PC-3 (cell line): ENCODE measurements at regions not wholly inside any gene's neighbourhood (a gene's known extent, or its start where the extent isn't known, plus 50 kb on each side); places are given as distances from the start of the nearest gene placed in this dataset.
A peak's percentile ranks its signal among the peaks of the same experiment; 100 is the strongest.

Experiments
- ATAC-seq: fragments of 200-7000 bp; cut with Tn5 transposase; 2 replicates; pipeline ENCODE4 v1.9.1; 2020; ENCODE audit warnings: mild to moderate bottlenecking, moderate library complexity
- BruUV-seq: library from RNA; stranded (reverse); fragments of 400-500 nt; replicated peaks from 2 replicates; lab custom pipeline; 2021; lab: Mats Ljungman, UMichigan
- CTCF ChIA-PET: fragments of 300-600 bp; sonication (Branson Sonifier 250); formaldehyde crosslinking; loops from one replicate; lab custom pipeline; 2022; ENCODE audit warnings: antibody characterized with exemption; lab: Charles Lee
- POLR2A ChIA-PET: fragments of 300-600 bp; sonication (Branson Sonifier 250); formaldehyde crosslinking; loops from one replicate; lab custom pipeline; 2022; ENCODE audit warnings: antibody characterized with exemption; ENCODE audit not compliant: unreplicated experiment; lab: Charles Lee
- DNase-seq: peaks from one replicate; pipeline ENCODE4 v3.0.0-alpha.2; 2015
- H2AFZ ChIP-seq: fragments of 300-600 bp; sonication (generic); 2 replicates; pipeline ENCODE4 v1.6.0; 2016; ENCODE audit warnings: antibody characterized with exemption, low read length
- H3F3A ChIP-seq: fragments of 300-600 bp; sonication (generic); one replicate; pipeline ENCODE4 v1.6.0; 2017; ENCODE audit warnings: antibody characterized with exemption, low read length, control low read depth, mild to moderate bottlenecking; ENCODE audit not compliant: unreplicated experiment
- H3K27ac ChIP-seq: fragments of 300-600 bp; sonication (generic); 2 replicates; pipeline ENCODE4 v1.5.1; 2016; ENCODE audit warnings: mild to moderate bottlenecking, low read length
- H3K27me3 ChIP-seq: fragments of 300-600 bp; sonication (generic); 2 replicates; pipeline ENCODE4 v1.6.1; 2016; ENCODE audit warnings: low read length, mixed read lengths
- H3K36me3 ChIP-seq: fragments of 300-600 bp; sonication (generic); 2 replicates; pipeline ENCODE4 v1.6.1; 2016; ENCODE audit warnings: low read depth, mixed run types, low read length, mixed read lengths
- H3K4me1 ChIP-seq: fragments of 300-600 bp; sonication (generic); 2 replicates; pipeline ENCODE4 v1.5.1; 2016; ENCODE audit warnings: low read length; ENCODE audit not compliant: insufficient read depth
- H3K4me2 ChIP-seq: fragments of 300-600 bp; sonication (generic); 2 replicates; pipeline ENCODE4 v1.6.0; 2016; ENCODE audit warnings: low read length
- H3K4me3 ChIP-seq: fragments of 300-600 bp; sonication (generic); 2 replicates; pipeline ENCODE4 v1.5.1; 2016; ENCODE audit warnings: mild to moderate bottlenecking, low read length, mixed read lengths
- H3K79me2 ChIP-seq: fragments of 300-600 bp; sonication (generic); 2 replicates; pipeline ENCODE4 v1.6.1; 2017; ENCODE audit warnings: low read length, mixed read lengths
- H3K9ac ChIP-seq: fragments of 300-600 bp; sonication (generic); 2 replicates; pipeline ENCODE4 v1.6.0; 2016; ENCODE audit warnings: mild to moderate bottlenecking, low read length
- H3K9me2 ChIP-seq: fragments of 300-600 bp; sonication (generic); replicated peaks from 2 replicates; pipeline ENCODE4 v1.6.1; 2016; ENCODE audit warnings: mixed run types, low read length, mixed read lengths
- H3K9me3 ChIP-seq: fragments of 300-600 bp; sonication (generic); 2 replicates; pipeline ENCODE4 v1.6.1; 2016; ENCODE audit warnings: low read length, mixed read lengths
- H4K20me1 ChIP-seq: fragments of 300-600 bp; sonication (generic); 2 replicates; pipeline ENCODE4 v1.6.1; 2016; ENCODE audit warnings: low read length, mixed read lengths
- EZH2 ChIP-seq: fragments of 300-600 bp; sonication (generic); IDR thresholded peaks from one replicate; pipeline ENCODE4 v1.6.1; 2017; ENCODE audit warnings: antibody characterized with exemption, mild to moderate bottlenecking, low read length; ENCODE audit not compliant: unreplicated experiment
- EZH2phosphoT487 ChIP-seq: fragments of 300-600 bp; sonication (generic); IDR thresholded peaks from 2 replicates; pipeline ENCODE4 v1.6.1; 2018; ENCODE audit warnings: mild to moderate bottlenecking, antibody characterized with exemption, low read length, borderline replicate concordance
- intact Hi-C: fragments of 100-400 bp; cut with micrococcal nuclease; formaldehyde crosslinking; loops from 2 replicates; pipeline ENCODE4 v1.9.0; 2023
- TF ChIP-seq, protein P1 (sequence below): fragments of 300-600 bp; sonication (generic); conservative IDR thresholded peaks from 2 replicates; pipeline ENCODE4 v1.5.1; 2017; ENCODE audit warnings: antibody characterized with exemption, low read depth, mild to moderate bottlenecking, low read length

GRCh38 chr7:49127359-49127913 lies 203.1 kb downstream of the CDC14C start:
- DNase-seq: peak; percentile 34
- H3K36me3 ChIP-seq: no peaks in the 10 kb centered on the region
- no peaks in the 10 kb centered on the region for H3K9me2 ChIP-seq
- ATAC-seq: peak; percentile 35
- no TSS peak for BruUV-seq
- ChIA-PET POLR2A (no interaction called here), CTCF (interaction anchor here (0.6 kb wide), 1 partner anchor 27 kb away, joined by 7 read pairs; no protein-coding TSS in a partner anchor)
- peak overlapping the region; percentile 3; the same call in 1 of the 2 replicates for H3K4me2 ChIP-seq
- no peaks in the 10 kb centered on the region for H3K79me2 ChIP-seq
- peak overlapping the region; percentile 39 for H3K27ac ChIP-seq
- no peak for TF ChIP-seq EZH2phosphoT487
- TF ChIP-seq, protein P1, sequence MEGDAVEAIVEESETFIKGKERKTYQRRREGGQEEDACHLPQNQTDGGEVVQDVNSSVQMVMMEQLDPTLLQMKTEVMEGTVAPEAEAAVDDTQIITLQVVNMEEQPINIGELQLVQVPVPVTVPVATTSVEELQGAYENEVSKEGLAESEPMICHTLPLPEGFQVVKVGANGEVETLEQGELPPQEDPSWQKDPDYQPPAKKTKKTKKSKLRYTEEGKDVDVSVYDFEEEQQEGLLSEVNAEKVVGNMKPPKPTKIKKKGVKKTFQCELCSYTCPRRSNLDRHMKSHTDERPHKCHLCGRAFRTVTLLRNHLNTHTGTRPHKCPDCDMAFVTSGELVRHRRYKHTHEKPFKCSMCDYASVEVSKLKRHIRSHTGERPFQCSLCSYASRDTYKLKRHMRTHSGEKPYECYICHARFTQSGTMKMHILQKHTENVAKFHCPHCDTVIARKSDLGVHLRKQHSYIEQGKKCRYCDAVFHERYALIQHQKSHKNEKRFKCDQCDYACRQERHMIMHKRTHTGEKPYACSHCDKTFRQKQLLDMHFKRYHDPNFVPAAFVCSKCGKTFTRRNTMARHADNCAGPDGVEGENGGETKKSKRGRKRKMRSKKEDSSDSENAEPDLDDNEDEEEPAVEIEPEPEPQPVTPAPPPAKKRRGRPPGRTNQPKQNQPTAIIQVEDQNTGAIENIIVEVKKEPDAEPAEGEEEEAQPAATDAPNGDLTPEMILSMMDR: no peak
- no peaks in the 10 kb centered on the region for H3K27me3 ChIP-seq
- no peaks in the 10 kb centered on the region for H4K20me1 ChIP-seq
- no peak overlapping the region for H3K9ac ChIP-seq
- no peak overlapping the region for H2AFZ ChIP-seq
- no peaks in the 10 kb centered on the region for H3K4me1 ChIP-seq
- H3K4me3 ChIP-seq: no peak overlapping the region
- no peaks in the 10 kb centered on the region for H3F3A ChIP-seq
- H3K9me3 ChIP-seq: no peaks in the 10 kb centered on the region
- intact Hi-C loops: no loop called here

- ChIA-PET CTCF (no interaction called here), POLR2A (no interaction called here)
- Histone ChIP-seq H3K4me3 (no peak overlapping the region), H3K36me3 (no peaks in the 10 kb centered on the region), H2AFZ (no peak overlapping the region), H3K4me2 (no peak overlapping the region), H4K20me1 (no peaks in the 10 kb centered on the region), H3K9ac (no peak overlapping the region), H3K9me2 (no peaks in the 10 kb centered on the region), H3K27ac (no peak overlapping the region), H3F3A (no peaks in the 10 kb centered on the region), H3K9me3 (no peaks in the 10 kb centered on the region), H3K4me1 (no peaks in the 10 kb centered on the region), H3K27me3 (peaks cover 10% of the 10 kb centered on the region; the same call in 1 of the 2 replicates), H3K79me2 (no peaks in the 10 kb centered on the region)
- DNase-seq (no peak), ATAC-seq (no peak)
- no TSS peak for BruUV-seq
- intact Hi-C loops: no loop called here
- no peak for TF ChIP-seq EZH2phosphoT487
- TF ChIP-seq, protein P1: no peak
- no peak for TF ChIP-seq EZH2
Observed at GRCh38 chr7:49137978-49138377, 213.6 kb downstream of the CDC14C start.

DNA sequence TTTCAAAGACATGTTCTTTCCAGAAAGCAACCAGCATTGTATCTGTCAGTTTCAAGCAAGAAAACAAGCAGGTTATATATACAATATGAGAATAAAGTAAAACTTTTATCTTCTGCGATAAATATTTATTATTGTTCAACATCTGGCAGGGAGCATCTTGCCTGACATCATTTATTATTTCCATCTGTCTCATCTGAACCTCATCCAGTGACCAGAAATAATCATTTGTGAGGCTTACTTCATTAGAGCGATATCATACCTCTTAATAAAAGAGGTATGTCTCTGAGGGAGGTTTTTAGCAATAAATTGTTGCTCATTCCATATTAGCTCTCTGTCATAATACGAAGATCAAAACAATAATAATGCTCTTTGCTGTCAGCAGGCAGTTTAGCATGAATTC lies 226.1 kb downstream of the CDC14C start:
- DNase-seq (no peak), ATAC-seq (no peak)
- BruUV-seq: no TSS peak
- Histone ChIP-seq H3F3A (no peaks in the 10 kb centered on the region), H3K4me1 (no peaks in the 10 kb centered on the region), H3K36me3 (no peaks in the 10 kb centered on the region), H3K9me3 (no peaks in the 10 kb centered on the region), H4K20me1 (no peaks in the 10 kb centered on the region), H3K9ac (no peak overlapping the region), H3K4me2 (no peak overlapping the region), H3K9me2 (no peaks in the 10 kb centered on the region), H3K27me3 (peaks cover 28% of the 10 kb centered on the region), H3K4me3 (no peak overlapping the region), H2AFZ (no peak overlapping the region), H3K79me2 (no peaks in the 10 kb centered on the region), H3K27ac (no peak overlapping the region)
- ChIA-PET CTCF (no interaction called here), POLR2A (no interaction called here)
- TF ChIP-seq, protein P1: no peak
- no peak for TF ChIP-seq EZH2
- TF ChIP-seq EZH2phosphoT487: no peak
- intact Hi-C loops: no loop called here
